Neural cell (in vitro differentiated cells): ENCODE measurements at regions not wholly inside any gene's neighbourhood (a gene's known extent, or its start where the extent isn't known, plus 50 kb on each side); places are given as distances from the start of the nearest gene placed in this dataset.

Experiments
- EP300 ChIP-seq: fragments of 450-650 bp; conservative IDR thresholded peaks from 2 replicates; pipeline ENCODE4 v1.6.1; 2014; ENCODE audit warnings: antibody characterized with exemption, mild to moderate bottlenecking, moderate library complexity; ENCODE audit not compliant: poor library complexity, severe bottlenecking
- EZH2 ChIP-seq: fragments of 200-600, 300-800 bp; shearing (Covaris generic), sonication (generic); IDR thresholded peaks from 2 replicates; pipeline ENCODE4 v1.6.1; 2014; ENCODE audit warnings: antibody characterized with exemption, low read length, borderline replicate concordance, mild to moderate bottlenecking; ENCODE audit not compliant: insufficient read depth, poor library complexity, severe bottlenecking
- POLR2AphosphoS5 ChIP-seq: IDR thresholded peaks from 2 replicates; pipeline ENCODE4 v1.6.1; 2012
- RAD21 ChIP-seq: fragments of 450-650 bp; conservative IDR thresholded peaks from 2 replicates; pipeline ENCODE4 v1.6.1; 2014; ENCODE audit warnings: antibody characterized with exemption, mild to moderate bottlenecking, moderate library complexity
- SMC3 ChIP-seq: fragments of 450-650 bp; conservative IDR thresholded peaks from 2 replicates; pipeline ENCODE4 v1.6.1; 2014; ENCODE audit warnings: antibody characterized with exemption, mild to moderate bottlenecking, moderate library complexity; ENCODE audit not compliant: poor library complexity
- TAF1 ChIP-seq: IDR thresholded peaks from 2 replicates; pipeline ENCODE4 v1.6.1; 2012; ENCODE audit warnings: low read depth
- TF ChIP-seq, protein P1 (sequence below): fragments of 450-650 bp; IDR thresholded peaks from 2 replicates; pipeline ENCODE4 v1.5.1; 2014; ENCODE audit warnings: antibody characterized with exemption, mild to moderate bottlenecking, moderate library complexity; ENCODE audit not compliant: poor library complexity, severe bottlenecking
- TF ChIP-seq, protein P2 (sequence below): IDR thresholded peaks from 2 replicates; pipeline ENCODE4 v1.6.1; 2012; ENCODE audit warnings: borderline replicate concordance

DNA sequence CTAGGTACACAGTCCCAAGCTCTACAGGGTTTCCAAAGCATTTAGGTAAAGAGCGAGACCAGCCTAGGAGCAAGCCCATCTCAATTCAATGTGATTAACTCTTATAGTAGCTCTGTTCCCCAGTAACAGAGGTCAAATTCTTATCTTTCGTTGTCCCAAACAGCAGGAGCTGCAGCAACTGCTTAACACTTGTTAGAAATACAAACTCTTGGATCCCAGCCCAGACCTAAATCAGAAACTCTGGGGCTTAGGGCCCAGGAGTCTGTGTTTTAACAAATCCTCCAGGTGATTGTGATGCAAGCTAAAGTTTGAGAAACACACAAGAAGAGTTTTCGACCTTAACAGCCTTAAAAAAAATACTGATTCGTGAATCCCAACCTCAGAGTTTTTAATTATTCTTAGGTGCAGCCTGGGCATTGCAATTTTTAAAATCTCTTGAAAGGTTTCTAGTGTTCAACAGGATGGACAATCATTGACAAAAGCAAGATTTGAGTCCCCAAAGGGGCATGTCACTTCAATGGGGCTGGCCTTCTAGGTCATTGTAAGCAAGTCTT lies 127.4 kb upstream of the HCRTR2 start:
- TF ChIP-seq, protein P1, sequence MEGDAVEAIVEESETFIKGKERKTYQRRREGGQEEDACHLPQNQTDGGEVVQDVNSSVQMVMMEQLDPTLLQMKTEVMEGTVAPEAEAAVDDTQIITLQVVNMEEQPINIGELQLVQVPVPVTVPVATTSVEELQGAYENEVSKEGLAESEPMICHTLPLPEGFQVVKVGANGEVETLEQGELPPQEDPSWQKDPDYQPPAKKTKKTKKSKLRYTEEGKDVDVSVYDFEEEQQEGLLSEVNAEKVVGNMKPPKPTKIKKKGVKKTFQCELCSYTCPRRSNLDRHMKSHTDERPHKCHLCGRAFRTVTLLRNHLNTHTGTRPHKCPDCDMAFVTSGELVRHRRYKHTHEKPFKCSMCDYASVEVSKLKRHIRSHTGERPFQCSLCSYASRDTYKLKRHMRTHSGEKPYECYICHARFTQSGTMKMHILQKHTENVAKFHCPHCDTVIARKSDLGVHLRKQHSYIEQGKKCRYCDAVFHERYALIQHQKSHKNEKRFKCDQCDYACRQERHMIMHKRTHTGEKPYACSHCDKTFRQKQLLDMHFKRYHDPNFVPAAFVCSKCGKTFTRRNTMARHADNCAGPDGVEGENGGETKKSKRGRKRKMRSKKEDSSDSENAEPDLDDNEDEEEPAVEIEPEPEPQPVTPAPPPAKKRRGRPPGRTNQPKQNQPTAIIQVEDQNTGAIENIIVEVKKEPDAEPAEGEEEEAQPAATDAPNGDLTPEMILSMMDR: no peak
- TF ChIP-seq EZH2 (no peak), POLR2AphosphoS5 (no peak), RAD21 (no peak), EP300 (no peak), TAF1 (no peak), SMC3 (no peak)
- TF ChIP-seq, protein P2, sequence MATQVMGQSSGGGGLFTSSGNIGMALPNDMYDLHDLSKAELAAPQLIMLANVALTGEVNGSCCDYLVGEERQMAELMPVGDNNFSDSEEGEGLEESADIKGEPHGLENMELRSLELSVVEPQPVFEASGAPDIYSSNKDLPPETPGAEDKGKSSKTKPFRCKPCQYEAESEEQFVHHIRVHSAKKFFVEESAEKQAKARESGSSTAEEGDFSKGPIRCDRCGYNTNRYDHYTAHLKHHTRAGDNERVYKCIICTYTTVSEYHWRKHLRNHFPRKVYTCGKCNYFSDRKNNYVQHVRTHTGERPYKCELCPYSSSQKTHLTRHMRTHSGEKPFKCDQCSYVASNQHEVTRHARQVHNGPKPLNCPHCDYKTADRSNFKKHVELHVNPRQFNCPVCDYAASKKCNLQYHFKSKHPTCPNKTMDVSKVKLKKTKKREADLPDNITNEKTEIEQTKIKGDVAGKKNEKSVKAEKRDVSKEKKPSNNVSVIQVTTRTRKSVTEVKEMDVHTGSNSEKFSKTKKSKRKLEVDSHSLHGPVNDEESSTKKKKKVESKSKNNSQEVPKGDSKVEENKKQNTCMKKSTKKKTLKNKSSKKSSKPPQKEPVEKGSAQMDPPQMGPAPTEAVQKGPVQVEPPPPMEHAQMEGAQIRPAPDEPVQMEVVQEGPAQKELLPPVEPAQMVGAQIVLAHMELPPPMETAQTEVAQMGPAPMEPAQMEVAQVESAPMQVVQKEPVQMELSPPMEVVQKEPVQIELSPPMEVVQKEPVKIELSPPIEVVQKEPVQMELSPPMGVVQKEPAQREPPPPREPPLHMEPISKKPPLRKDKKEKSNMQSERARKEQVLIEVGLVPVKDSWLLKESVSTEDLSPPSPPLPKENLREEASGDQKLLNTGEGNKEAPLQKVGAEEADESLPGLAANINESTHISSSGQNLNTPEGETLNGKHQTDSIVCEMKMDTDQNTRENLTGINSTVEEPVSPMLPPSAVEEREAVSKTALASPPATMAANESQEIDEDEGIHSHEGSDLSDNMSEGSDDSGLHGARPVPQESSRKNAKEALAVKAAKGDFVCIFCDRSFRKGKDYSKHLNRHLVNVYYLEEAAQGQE: no peak
